Caki2 (cell line): ENCODE measurements at regions not wholly inside any gene's neighbourhood (a gene's known extent, or its start where the extent isn't known, plus 50 kb on each side); places are given as distances from the start of the nearest gene placed in this dataset.
"Not testable (repeated sequence)": the region's sequence is repeated elsewhere in the genome, so short reads cannot be mapped to it uniquely, and the experiment has no call there.

Experiments
- DNase-seq: peaks from one replicate; pipeline ENCODE4 v3.0.0-alpha.2; 2015; ENCODE audit warnings: low read depth
- in situ Hi-C: cut with HindIII; loops from 2 replicates; pipeline ENCODE4 v1.10.0; 2016; ENCODE audit warnings: low sequenced_read_pairs, low pct_unique_long_range_greater_than_20kb, mixed read lengths

DNA sequence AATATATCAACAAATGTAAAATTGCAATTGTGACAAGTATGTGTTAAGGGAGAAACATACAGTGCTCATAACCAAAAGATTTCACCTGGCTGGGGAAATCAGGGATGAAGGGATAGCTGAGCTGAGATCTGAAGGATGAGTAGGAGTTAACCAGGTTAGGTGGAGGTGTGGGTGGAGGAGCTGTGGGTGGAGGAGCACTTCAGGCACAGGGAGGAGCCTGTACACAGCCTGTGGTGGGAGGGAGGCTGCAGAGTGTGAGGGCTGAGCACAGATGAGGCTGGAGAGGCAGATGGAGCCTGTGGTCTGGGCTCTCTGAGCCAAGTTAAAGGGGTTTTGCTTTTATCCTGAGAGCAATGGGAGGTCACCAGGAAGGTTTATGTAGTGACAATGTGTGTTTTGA, 111.9 kb downstream of the XCL2 start:
- in situ Hi-C loops = no loop called here
- DNase-seq = no peak

DNA sequence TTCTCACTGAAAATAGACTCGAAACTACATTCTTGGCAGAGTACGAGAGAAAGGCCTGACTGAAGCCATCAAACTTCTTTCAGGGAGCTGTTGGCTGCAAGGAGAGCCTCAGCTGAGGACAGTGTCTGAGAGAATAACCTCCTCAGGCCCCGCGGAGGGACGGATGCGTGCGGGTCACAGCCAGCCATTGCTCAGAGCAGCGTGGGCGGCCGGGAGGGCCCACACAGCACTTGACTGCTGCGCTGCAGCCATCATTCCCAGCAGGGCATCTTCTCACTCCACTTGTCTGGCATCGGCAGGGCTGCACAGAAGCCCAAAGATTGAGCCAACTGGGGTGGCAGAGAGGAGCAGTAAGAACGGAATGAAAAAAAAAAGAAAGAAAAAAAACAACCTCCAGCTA, 113.5 kb downstream of the XCL2 start:
- in situ Hi-C loops = no loop called here
- DNase-seq = no peak

DNA sequence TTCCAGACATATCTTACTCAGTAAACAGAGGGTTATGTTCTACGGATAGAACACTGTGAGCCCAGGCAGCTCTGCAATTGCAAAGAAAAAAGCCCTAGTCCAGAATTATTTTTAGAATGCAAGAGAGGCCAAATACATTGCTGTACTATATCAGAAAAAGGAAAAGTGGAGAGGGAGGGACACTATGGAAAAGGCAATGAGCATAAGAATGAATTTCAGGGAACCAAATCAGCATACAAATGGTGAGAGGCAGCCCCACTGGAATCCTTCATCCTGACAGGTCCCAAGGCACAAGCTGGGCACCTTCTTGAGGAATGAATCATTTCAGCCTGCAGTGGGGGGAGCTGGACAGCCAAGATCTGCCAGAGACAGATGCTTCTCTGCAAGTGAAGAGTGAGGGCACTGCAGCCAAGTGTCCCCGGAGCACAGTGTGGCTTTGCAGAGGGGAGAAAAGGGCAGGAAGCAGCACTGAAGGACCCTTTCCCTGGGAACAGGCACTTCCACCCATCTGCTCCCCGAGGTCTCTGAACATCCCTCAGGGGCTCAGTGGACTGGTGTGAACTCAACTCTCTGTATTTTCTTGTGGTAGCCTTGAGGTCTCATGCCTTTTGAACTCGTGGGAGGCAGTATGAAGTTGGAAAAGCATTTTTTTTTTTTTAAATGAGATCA, 115.6 kb downstream of the XCL2 start:
- no peak for DNase-seq
- in situ Hi-C loops = no loop called here

DNA sequence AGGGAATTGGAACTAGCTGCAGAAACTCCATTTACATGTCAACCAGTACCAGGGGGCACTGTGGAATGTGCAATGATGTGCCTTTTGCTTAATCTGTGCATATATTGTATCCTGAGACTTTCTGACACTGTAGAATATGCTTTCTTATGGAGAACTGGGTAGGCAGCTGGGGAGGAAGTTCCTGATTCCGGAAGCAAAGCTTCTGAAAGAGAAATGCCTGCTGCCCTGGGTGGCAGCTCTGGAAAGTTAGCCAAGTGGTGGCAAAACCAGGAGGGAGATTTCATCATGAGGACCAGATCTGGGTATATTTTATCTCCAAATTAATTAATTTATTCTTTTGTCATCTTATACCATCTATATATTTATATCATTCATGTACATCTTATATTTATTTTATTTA, 116.7 kb downstream of the XCL2 start:
- DNase-seq = no peak
- in situ Hi-C loops = no loop called here

DNA sequence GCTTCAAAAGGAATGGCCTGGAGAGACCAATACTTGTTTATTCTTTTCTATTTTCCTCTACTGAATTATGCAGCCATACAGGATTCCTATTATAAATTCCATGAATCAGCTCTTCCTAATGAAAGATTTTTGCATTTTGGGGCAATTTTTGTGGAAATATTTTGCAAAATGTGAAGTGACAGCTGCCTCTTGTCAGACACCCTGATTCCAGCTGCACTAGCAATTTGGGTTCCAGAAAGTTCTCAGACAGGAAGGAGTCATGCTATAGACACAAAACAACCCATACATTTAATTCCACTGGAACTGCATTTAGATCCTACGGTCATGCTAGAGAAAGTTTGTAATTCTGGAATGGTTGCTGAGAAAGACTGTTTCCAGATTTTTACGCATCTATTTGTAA, 119.5 kb downstream of the XCL2 start:
- in situ Hi-C loops = no loop called here
- no peak for DNase-seq

DNA sequence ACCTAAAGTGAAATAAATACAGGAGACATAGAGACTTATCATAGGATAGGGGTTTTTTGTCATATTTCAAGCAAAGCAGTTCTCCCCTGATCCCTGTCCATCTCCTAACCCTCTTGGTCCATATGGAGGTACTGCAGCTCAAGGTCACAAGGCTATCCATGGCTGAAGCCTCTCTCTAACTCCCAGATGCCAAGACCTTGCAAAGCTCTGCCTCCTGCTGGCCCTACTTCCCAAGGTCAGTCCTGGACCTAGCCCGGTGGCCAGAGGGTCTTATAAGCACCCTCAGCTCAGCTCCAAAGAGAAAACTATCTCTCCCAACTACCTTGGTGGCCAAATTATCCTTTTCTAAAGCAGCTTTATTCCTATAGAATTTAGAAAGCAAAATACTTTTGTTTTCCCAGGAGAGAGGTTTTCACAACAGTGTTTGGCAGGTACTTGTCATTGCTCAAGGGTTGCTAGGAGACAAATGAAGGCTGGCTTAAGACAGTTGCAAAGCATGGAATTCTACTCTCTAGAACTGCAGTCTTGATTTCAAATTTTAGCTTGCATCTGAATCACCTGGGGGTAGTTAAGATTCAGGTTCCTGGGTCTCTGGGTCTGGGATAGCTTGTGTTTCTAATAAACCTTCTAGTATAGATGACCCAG, 121.5 kb downstream of the XCL2 start:
- DNase-seq = no peak
- in situ Hi-C loops = no loop called here

DNA sequence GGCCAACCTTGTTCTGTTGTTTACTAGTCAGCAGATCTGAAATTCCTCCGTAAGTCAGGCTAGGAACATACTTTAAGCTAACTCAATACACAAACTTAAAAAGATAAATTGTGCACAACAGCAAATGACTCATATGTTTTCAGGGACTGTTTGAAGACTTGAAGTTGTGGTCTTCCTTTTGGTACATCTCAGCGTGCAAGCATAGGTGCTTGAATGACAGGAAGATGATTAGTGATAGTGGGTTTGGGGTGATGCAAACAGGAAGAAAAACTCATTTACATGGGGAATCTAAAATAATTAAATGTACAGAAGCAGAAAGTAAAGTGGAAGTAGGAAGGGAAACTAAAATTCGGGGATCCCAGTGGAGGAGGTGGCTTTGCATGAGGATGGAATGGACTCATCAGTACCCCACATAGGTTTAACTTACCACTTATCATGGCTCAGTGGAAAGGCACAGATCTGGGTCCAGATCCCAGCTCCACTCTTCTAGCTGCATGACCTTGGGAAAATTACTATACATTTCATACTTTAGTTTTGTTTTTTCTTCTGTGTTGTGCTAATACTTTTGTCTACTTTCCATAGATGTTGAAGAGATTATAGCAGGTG, 122.3 kb downstream of the XCL2 start:
- DNase-seq = no peak
- in situ Hi-C loops = no loop called here

DNA sequence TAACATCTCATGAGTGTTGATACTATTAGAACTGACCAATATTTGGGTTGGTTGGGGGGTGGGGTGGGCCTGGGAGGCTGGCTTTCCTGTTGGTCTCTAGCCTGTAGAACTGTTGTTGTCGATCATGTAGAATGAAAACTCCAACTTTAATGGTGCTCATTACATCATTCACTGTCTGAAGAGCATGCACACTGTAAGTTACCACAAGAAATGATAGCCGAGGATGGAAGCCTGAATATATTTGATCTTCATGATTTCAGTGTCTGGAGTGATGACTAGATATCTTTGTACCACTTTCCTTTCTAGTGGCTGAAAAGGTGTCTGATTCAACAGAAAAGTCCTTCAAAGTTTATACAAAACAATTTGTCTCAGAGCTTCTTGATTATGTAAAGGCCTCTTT, 123.6 kb downstream of the XCL2 start:
- in situ Hi-C loops = no loop called here
- no peak for DNase-seq

DNA sequence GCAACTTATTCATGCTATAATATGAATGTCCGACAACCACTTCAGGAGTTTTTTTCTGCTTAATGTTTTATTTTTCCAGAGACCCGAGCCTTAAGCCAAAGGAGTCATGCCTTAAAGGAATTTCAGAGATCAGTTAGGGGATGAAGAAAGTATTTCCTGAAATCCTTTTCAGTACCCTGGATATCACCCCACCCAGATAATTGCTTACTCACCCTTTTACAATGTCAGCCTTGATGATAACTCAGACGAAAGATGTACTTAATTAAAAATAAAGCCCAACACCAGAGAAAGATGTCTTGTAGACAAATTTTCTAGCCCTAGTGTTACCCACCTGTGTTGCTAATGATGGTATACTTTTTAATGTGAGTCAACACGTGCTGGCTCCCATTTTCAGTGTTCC, 124.1 kb downstream of the XCL2 start:
- no peak for DNase-seq
- in situ Hi-C loops = no loop called here

DNA sequence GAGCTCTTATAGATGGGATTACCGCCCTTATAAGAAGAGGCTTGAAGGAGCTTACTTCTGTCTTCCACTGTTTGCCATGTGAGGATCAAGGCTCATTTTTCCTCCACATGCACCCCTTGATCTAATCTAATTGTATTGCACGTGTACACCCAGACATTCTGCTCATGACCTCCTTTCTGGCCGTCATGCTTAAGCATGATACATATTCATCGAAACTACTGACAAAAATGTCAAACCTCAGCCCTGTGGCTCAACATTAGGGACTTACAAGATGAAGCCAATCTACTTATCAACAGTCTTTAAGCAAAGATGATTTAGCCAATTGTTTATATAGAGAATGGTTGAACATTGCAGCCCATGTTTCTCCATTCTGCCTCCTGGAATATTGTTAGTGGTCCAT, 127.6 kb downstream of the XCL2 start:
- in situ Hi-C loops = no loop called here
- no peak for DNase-seq

DNA sequence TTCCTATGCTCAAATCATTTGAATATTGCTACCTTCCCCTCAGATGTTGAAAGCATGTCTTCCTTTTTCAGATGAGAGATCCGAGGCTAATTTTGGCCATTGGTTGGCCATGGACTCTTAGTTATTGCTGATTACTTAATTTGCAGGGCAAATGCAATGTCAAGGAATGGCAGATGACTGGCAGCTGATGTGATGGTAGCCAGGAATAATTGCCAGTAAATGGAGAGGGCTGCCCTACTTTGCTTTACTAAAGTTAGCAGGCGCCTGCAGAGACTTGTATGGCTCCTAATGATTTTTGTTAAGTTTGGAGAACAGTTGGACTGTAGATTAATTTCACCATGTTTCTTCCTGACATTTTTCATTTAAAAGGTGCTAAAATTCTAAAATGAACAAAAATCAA, 128.9 kb downstream of the XCL2 start:
- no peak for DNase-seq
- in situ Hi-C loops = no loop called here

DNA sequence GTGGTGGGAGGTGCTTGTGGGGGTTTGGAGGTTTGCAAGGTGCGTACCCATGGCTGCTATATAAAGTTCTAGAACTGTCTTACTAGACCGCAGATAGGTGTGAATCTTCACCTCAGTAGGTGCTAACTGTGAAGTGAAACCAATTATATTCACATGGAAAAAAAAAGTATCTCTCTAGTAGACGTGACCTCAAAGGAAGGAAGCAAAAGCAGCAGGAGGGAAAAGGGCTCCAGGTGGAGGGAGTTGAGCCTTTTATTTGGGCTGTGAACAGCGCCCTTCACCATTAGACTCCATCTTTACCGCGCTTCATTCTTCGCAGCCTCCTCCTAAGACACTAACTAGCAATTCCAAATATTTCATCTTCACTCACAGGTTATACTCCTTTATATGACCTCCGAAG, 129.8 kb downstream of the TBX19 start:
- in situ Hi-C loops = no loop called here
- no peak for DNase-seq

DNA sequence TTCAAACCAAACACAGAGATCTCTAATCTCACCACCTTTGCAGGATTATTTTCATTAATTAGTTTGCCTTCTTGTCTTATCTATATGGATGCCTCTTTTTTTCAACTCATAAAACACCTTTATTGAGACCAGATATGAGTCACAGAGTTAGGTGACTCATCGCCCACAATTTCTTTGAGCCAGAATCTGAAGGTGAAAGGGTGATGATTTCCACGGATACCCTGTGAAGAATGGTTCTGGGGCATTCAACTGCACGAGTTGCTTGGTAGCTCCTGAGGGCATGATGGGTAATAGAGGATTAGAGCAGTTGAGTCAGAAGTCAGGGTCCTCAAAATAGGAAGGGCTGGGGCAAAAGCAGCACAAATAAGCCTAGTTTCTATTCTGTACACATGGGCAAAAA, 128.2 kb downstream of the TBX19 start:
- in situ Hi-C loops = no loop called here
- DNase-seq = peak; percentile 73

DNA sequence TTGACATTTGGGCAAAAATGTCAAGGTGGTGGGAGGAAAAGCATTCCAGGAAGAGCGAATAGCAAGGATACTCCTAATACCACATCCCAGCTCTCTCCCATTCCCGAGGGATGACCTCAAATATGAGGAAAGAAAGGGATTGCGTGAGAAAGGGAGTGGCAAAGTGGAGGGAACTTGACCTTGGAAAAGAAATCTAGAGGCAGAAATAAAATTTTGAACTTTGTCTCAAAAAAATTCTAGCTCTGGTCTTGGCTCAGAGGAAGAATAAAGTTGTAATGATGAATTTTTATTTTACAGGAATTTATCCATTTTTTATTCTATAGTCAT, 127.8 kb downstream of the TBX19 start:
- in situ Hi-C loops = no loop called here
- DNase-seq = no peak

DNA sequence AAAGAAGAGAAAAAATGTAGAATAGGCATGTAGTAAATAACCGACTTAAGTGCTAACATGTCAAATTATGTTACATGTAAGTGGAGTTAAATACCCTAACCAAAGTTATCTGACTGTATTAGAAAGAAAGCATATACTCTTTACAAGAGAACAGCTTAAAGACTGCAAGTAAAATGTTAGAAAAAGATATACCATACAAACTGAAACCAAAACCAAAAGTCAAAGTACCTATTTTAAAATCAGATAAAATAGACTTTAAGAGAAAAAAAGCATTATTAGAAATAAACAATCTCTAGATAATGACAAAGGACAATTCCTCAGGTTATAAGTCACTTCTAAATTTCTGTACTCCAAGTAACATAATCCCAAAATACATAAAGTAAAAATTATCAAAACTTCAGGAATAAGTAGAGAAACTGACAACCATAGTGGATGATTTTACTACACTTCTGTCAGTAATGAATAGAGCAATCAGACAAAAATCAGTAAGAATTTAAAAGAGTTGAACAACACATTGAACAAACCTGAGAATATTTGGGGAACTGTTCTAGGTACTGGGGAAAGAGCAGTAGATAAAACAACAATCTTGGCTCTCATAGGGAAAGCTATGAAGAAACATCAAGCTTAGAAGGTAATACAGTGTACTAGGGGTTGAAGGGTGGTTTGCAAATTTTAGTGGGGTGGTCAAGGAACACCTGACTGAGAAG, 127.3 kb downstream of the TBX19 start:
- no peak for DNase-seq

DNA sequence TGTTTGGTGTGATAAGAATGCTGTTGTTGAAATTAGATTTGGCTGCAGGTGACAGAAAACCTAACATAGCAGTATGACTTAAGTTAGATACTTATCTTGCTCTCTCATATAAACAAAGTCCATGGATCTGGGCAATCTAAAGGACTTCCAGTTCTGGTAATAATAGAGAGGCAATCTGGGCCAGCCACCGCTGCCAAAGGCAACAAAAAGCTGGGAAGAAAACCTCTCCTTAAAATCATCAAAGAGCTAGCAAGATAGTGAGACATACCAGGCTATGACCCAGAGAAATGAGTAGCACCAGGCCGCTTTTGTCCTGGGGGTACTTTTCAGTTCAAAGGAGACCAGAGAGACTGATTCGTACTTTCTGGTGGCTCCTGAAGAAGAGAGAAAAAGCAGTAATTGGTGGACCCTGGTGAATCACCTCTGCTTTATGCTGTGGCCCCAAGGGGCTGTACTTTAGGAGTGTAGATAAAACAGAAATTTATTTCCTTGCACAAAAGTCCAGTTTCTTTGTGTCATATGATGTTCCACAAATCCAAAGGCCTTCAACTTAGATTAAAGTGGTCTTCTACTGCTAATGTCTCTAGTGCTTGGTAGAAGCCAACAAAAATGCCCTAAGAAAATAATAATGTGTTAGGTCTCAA, 125.4 kb downstream of the TBX19 start:
- DNase-seq = no peak

More for the DNA sequence above, 127.3 kb downstream of the TBX19 start:
- in situ Hi-C loops = no loop called here

DNA sequence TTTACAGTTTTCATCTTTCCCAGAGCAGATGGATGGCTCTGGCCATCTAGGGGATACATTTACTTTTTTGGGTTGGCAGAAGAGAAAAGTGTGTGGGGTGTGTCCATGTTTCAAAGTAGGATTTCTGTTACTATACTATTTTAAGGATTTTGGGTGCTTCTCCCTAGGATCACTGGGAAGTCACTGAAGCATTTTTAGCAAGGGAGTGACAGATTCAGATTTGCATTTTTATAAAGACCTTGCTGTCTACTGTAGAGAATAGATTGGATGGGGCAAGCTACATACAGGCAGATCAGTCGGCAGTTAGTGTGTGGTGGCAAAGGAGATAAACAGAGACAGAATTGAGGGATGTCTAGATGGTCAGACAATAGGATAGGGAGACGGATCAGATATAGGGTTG, 122.5 kb downstream of the TBX19 start:
- in situ Hi-C loops = no loop called here
- no peak for DNase-seq

More for the DNA sequence above, 125.4 kb downstream of the TBX19 start:
- in situ Hi-C loops = no loop called here

DNA sequence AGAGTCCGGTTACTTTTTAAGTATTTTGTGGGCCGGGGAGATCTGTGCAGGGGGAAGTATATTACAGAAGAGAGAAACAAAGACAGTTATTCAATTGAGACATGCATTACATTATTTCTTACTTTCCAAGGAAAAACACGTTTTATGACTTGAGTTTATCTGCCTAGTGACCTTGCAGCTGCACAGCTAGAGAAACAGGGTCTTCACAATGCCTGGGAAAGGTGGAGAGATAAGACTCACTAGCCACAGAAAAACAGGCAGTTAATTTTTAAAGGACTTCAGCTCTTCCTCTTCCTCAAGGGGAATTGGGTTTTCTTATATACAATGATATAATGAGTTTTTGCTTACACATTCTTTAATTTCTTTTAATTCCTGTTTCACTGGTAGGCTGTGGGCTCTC, 121.8 kb downstream of the TBX19 start:
- DNase-seq, in situ Hi-C loops: not testable (repeated sequence)

DNA sequence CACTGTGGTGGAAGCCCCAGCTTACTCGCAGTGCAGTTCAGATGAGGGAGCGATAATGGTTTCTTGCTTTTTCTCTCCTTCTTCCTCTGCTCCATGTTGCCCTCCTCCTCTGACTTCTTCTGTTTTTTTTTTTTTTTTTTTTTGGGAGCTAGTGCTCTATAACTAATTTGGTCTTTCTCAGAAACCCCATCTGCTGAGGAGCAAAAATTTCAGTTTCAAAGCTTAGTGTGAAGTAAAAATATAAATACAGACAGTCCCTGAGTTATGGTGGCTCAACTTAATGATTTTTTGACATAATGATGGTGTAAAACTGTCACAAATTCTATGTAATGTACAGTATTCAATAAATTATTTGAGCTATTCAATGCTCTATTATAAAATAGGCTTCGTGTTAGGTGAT, 120.7 kb downstream of the TBX19 start:
- no peak for DNase-seq
- in situ Hi-C loops = no loop called here
